HG02943 (cell line): ENCODE measurements at regions not wholly inside any gene's neighbourhood (a gene's known extent, or its start where the extent isn't known, plus 50 kb on each side); places are given as distances from the start of the nearest gene placed in this dataset.
"Not testable (repeated sequence)": the region's sequence is repeated elsewhere in the genome, so short reads cannot be mapped to it uniquely, and the experiment has no call there.

Source experiments
- ATAC-seq: cut with Tn5 transposase; IDR thresholded peaks from one replicate; pipeline ENCODE4 v1.9.1; 2021; ENCODE audit warnings: mild to moderate bottlenecking, low read depth, moderate library complexity; ENCODE audit not compliant: unreplicated experiment

GRCh38 chr2:12926641-12927040, 209.9 kb downstream of the TRIB2 start:
- ATAC-seq = not testable (repeated sequence)

GRCh38 chr2:12928197-12928774, 211.6 kb downstream of the TRIB2 start:
- no peak for ATAC-seq

- ATAC-seq = no peak
Observed at GRCh38 chr2:12928775-12929401, 212.2 kb downstream of the TRIB2 start.

GRCh38 chr2:12929758-12930157, 213.0 kb downstream of the TRIB2 start:
- ATAC-seq = no peak

GRCh38 chr2:12930391-12930790, 213.7 kb downstream of the TRIB2 start:
- no peak for ATAC-seq

GRCh38 chr2:12931186-12931844, 214.6 kb downstream of the TRIB2 start:
- ATAC-seq = no peak

GRCh38 chr2:12932192-12932591, 215.5 kb downstream of the TRIB2 start:
- ATAC-seq = no peak

- ATAC-seq = no peak
Observed at GRCh38 chr2:12934146-12934756, 217.5 kb downstream of the TRIB2 start.

GRCh38 chr2:12935222-12935621, 218.5 kb downstream of the TRIB2 start:
- no peak for ATAC-seq

GRCh38 chr2:12935796-12936195, 219.1 kb downstream of the TRIB2 start:
- no peak for ATAC-seq

GRCh38 chr2:12941203-12941602, 224.5 kb downstream of the TRIB2 start:
- no peak for ATAC-seq

- ATAC-seq = no peak
Observed at GRCh38 chr2:12948231-12948960, 231.7 kb downstream of the TRIB2 start.

GRCh38 chr2:12948961-12949353, 232.2 kb downstream of the TRIB2 start:
- ATAC-seq = no peak

- no peak for ATAC-seq
Observed at GRCh38 chr2:12949406-12949805, 232.7 kb downstream of the TRIB2 start.

GRCh38 chr2:12950174-12950573, 233.4 kb downstream of the TRIB2 start:
- ATAC-seq = no peak

- ATAC-seq = no peak
Observed at GRCh38 chr2:12950957-12951656, 234.4 kb downstream of the TRIB2 start.

GRCh38 chr2:12951657-12951973, 234.9 kb downstream of the TRIB2 start:
- ATAC-seq = no peak

GRCh38 chr2:12953596-12953995, 236.9 kb downstream of the TRIB2 start:
- ATAC-seq = no peak

GRCh38 chr2:12955864-12956263, 239.1 kb downstream of the TRIB2 start:
- ATAC-seq = no peak

GRCh38 chr2:12957251-12957650, 240.5 kb downstream of the TRIB2 start:
- no peak for ATAC-seq

- no peak for ATAC-seq
Observed at GRCh38 chr2:12959935-12960334, 243.2 kb downstream of the TRIB2 start.
